PFSK-1 (cell line): ENCODE measurements at regions not wholly inside any gene's neighbourhood (a gene's known extent, or its start where the extent isn't known, plus 50 kb on each side); places are given as distances from the start of the nearest gene placed in this dataset.

Experiments
- POLR2AphosphoS5 ChIP-seq: IDR thresholded peaks from 2 replicates; pipeline ENCODE4 v1.6.1; 2012; ENCODE audit warnings: low read depth, mild to moderate bottlenecking, control low read depth, low read length, moderate library complexity
- TAF1 ChIP-seq: IDR thresholded peaks from 2 replicates; pipeline ENCODE4 v1.6.1; 2012; ENCODE audit warnings: low read length, control low read depth, borderline replicate concordance; ENCODE audit not compliant: insufficient read depth
- TF ChIP-seq, protein P1 (sequence below), 2 experiments: IDR thresholded peaks; 2 replicates each; pipeline versions ENCODE4 v1.6.1 to v1.8.0; 2011 to 2012; ENCODE audit warnings: low read depth in 2 of 2, low read length in 2 of 2, control low read depth in 1 of 2, inconsistent platforms in 1 of 2, mild to moderate bottlenecking in 1 of 2, moderate library complexity in 1 of 2; ENCODE audit not compliant: insufficient read depth in 1 of 2

DNA sequence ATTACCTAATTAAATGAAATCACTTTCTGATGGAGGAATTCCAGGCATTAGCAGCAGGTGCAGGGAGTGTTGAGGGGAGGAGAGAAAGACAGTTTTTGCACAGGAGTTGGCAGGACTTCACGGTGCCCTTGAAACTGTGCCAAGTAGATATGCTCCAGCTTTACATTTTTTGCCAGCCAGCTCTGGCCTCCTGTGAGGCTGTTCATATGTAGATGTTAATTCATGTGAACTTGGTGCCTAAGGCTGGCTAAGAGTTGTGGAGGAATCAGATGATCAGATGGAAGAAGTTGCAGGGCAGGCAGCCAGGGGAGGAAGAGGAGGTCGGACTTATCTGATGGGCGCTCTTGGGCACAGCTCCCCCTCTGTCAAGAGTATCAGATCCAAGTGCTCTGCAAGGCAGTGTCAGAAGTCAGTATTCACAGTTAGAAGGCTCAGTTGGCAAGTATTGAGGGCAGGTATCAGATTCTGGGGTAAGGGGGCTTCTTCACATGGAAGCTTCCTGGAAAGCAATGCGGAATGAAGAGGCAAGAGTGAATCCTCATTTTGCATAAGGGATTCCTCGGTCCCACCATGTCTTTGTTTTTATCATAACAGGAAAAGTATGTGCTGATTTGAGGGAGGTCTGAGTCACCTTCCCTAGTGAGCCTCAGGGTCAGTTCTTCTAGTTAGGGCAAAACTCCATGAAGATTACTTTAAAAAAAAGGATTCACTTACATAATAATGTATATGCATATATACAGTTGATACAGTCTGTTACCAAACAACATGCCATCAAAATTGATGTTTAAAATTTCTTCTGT, 172.6 kb upstream of the UMPS start:
- TF ChIP-seq POLR2AphosphoS5 (no peak), TAF1 (no peak)
- TF ChIP-seq, protein P1, sequence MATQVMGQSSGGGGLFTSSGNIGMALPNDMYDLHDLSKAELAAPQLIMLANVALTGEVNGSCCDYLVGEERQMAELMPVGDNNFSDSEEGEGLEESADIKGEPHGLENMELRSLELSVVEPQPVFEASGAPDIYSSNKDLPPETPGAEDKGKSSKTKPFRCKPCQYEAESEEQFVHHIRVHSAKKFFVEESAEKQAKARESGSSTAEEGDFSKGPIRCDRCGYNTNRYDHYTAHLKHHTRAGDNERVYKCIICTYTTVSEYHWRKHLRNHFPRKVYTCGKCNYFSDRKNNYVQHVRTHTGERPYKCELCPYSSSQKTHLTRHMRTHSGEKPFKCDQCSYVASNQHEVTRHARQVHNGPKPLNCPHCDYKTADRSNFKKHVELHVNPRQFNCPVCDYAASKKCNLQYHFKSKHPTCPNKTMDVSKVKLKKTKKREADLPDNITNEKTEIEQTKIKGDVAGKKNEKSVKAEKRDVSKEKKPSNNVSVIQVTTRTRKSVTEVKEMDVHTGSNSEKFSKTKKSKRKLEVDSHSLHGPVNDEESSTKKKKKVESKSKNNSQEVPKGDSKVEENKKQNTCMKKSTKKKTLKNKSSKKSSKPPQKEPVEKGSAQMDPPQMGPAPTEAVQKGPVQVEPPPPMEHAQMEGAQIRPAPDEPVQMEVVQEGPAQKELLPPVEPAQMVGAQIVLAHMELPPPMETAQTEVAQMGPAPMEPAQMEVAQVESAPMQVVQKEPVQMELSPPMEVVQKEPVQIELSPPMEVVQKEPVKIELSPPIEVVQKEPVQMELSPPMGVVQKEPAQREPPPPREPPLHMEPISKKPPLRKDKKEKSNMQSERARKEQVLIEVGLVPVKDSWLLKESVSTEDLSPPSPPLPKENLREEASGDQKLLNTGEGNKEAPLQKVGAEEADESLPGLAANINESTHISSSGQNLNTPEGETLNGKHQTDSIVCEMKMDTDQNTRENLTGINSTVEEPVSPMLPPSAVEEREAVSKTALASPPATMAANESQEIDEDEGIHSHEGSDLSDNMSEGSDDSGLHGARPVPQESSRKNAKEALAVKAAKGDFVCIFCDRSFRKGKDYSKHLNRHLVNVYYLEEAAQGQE (IDR thresholded peaks at IDR 0.05; ENCODE audit: insufficient read depth in 1 of 2, low read depth in 2 of 2, low read length in 2 of 2), result no peak
